HCT116 (cell line): ENCODE measurements at regions not wholly inside any gene's neighbourhood (a gene's known extent, or its start where the extent isn't known, plus 50 kb on each side); places are given as distances from the start of the nearest gene placed in this dataset.

Source experiments
- ATAC-seq: fragments of 200-7000 bp; cut with Tn5 transposase; 2 replicates; pipeline ENCODE4 v1.9.1; 2020; ENCODE audit warnings: mild to moderate bottlenecking, moderate library complexity
- BruUV-seq: library from RNA; stranded (reverse); fragments of 400-500 nt; replicated peaks from 2 replicates; lab custom pipeline; 2021; lab: Mats Ljungman, UMichigan
- CTCF ChIA-PET: fragments of 300-600 bp; sonication (Branson Sonifier 250); formaldehyde crosslinking; loops from one replicate; lab custom pipeline; 2021; ENCODE audit warnings: antibody characterized with exemption; lab: Charles Lee
- POLR2A ChIA-PET: fragments of 300-600, 350-600 bp; sonication (Branson Sonifier 250); formaldehyde crosslinking; loops from one replicate; lab custom pipeline; 2021; ENCODE audit warnings: antibody characterized with exemption; lab: Charles Lee
- RAD21 ChIA-PET, 2 experiments: fragments of 300-600 bp; sonication (Branson Sonifier 250); formaldehyde crosslinking; loops; one replicate each; lab custom pipeline; 2023; ENCODE audit warnings: low total read pairs in 2 of 2; ENCODE audit not compliant: uncharacterized antibody in 2 of 2, unreplicated experiment in 2 of 2, low non-redundant PET in 1 of 2; lab: Charles Lee
- DNase-seq: peaks from one replicate; pipeline ENCODE4 v3.0.0-alpha.2; 2010; ENCODE audit warnings: low read depth, low spot score
- H2AFZ ChIP-seq: fragments of 200-600 bp; shearing (Covaris generic), sonication (generic); 2 replicates; pipeline ENCODE4 v1.6.1; 2017; ENCODE audit warnings: low read depth, mixed run types, mixed read lengths, antibody characterized with exemption, low read length; ENCODE audit not compliant: poor library complexity, severe bottlenecking
- H3K27ac ChIP-seq: 2 replicates; pipeline ENCODE4 v1.5.1; 2012; ENCODE audit warnings: low read depth, low read length
- H3K27me3 ChIP-seq: fragments of 200-600 bp; sonication (generic); 2 replicates; pipeline ENCODE4 v1.6.1; 2016; ENCODE audit warnings: mixed run types, low read length, mixed read lengths; ENCODE audit not compliant: insufficient read depth
- H3K36me3 ChIP-seq, 2 experiments: fragments of 200-500 bp in 1 of 2; fragments of 200-600 bp in 1 of 2; sonication (Bioruptor generic) in 1 of 2; sonication (generic) in 1 of 2; 2 replicates each; pipeline versions ENCODE4 v1.5.1 to v1.6.1; 2014 to 2016; ENCODE audit warnings: low read length in 2 of 2, inconsistent platforms in 1 of 2, mixed read lengths in 1 of 2, mixed run types in 1 of 2; ENCODE audit not compliant: insufficient read depth in 2 of 2, control insufficient read depth in 1 of 2
- H3K4me1 ChIP-seq, 2 experiments: fragments of 200-600 bp in 1 of 2; sonication (generic) in 1 of 2; 2 replicates each; pipeline versions ENCODE4 v1.5.1 to v1.6.1; 2012 to 2017; ENCODE audit warnings: low read length in 2 of 2, inconsistent platforms in 1 of 2, mild to moderate bottlenecking in 1 of 2, mixed read lengths in 1 of 2, mixed run types in 1 of 2, moderate library complexity in 1 of 2; ENCODE audit not compliant: insufficient read depth in 2 of 2, control insufficient read depth in 1 of 2
- H3K4me2 ChIP-seq: fragments of 200-600 bp; sonication (generic); 2 replicates; pipeline ENCODE4 v1.6.1; 2017; ENCODE audit warnings: mixed run types, low read length, mixed read lengths
- H3K4me3 ChIP-seq, 2 experiments: fragments of 200-600 bp in 1 of 2; sonication (generic) in 1 of 2; replicated peaks in 1 of 2; 2 replicates each; pipeline ENCODE4 v1.5.1; 2011 to 2016; ENCODE audit warnings: low read length in 2 of 2, control low read depth in 1 of 2, low read depth in 1 of 2, mild to moderate bottlenecking in 1 of 2, mixed read lengths in 1 of 2, mixed run types in 1 of 2
- H3K79me2 ChIP-seq: fragments of 200-600 bp; sonication (generic); 2 replicates; pipeline ENCODE4 v1.6.1; 2017; ENCODE audit warnings: mild to moderate bottlenecking, mixed run types, low read length, moderate library complexity, mixed read lengths; ENCODE audit not compliant: insufficient read depth
- H3K9ac ChIP-seq: fragments of 200-600 bp; sonication (generic); 2 replicates; pipeline ENCODE4 v1.6.1; 2016; ENCODE audit warnings: low read length, mixed read lengths
- H3K9me2 ChIP-seq: fragments of 200-600 bp; sonication (generic), shearing (Covaris generic); 2 replicates; pipeline ENCODE4 v1.6.1; 2017; ENCODE audit warnings: mixed run types, mild to moderate bottlenecking, moderate library complexity; ENCODE audit not compliant: insufficient read depth
- H3K9me3 ChIP-seq, 2 experiments: fragments of 200-500 bp in 1 of 2; fragments of 200-600 bp in 1 of 2; sonication (Bioruptor generic) in 1 of 2; sonication (generic) in 1 of 2; 2 replicates each; pipeline ENCODE4 v1.6.1; 2014 to 2017; ENCODE audit warnings: low read length in 2 of 2, mixed read lengths in 2 of 2, inconsistent platforms in 1 of 2, low read depth in 1 of 2, mild to moderate bottlenecking in 1 of 2, mixed run types in 1 of 2, moderate library complexity in 1 of 2; ENCODE audit not compliant: control insufficient read depth in 1 of 2, insufficient read depth in 1 of 2
- H4K20me1 ChIP-seq: fragments of 200-600 bp; sonication (generic), shearing (Covaris generic); 2 replicates; pipeline ENCODE4 v1.6.1; 2017; ENCODE audit warnings: mixed run types, mild to moderate bottlenecking, moderate library complexity; ENCODE audit not compliant: insufficient read depth
- CEBPB ChIP-seq: IDR thresholded peaks from 2 replicates; pipeline ENCODE4 v1.6.1; 2012; ENCODE audit warnings: low read depth
- JUND ChIP-seq: IDR thresholded peaks from 2 replicates; pipeline ENCODE4 v1.6.1; 2012
- MAX ChIP-seq: IDR thresholded peaks from 2 replicates; pipeline ENCODE4 v1.6.1; 2012
- TCF7L2 ChIP-seq: IDR thresholded peaks from 2 replicates; pipeline ENCODE4 v1.7.0; 2011; ENCODE audit warnings: borderline replicate concordance, inconsistent platforms; ENCODE audit not compliant: insufficient read depth, insufficient read length; ENCODE audit errors: extremely low read depth
- YY1 ChIP-seq: IDR thresholded peaks from 2 replicates; pipeline ENCODE4 v1.6.1; 2011; ENCODE audit warnings: low read length, low read depth, moderate library complexity, mild to moderate bottlenecking; ENCODE audit not compliant: insufficient replicate concordance; ENCODE audit errors: extremely low read depth
- intact Hi-C: fragments of 100-400 bp; cut with micrococcal nuclease; formaldehyde crosslinking; loops from 2 replicates; pipeline ENCODE4 v1.10.0; 2022

- RAD21 ChIA-PET, result no interaction called here
- DNase-seq, result no peak
- no peak for ATAC-seq
- POLR2A ChIA-PET, result interaction anchor here (0.6 kb wide), 1 partner anchor 15 kb away, joined by 3 read pairs; no protein-coding TSS in a partner anchor
- no TSS peak for BruUV-seq
- no peaks in the 10 kb centered on the region for H3K79me2 ChIP-seq
- H3K27me3 ChIP-seq, result no peaks in the 10 kb centered on the region
- H3K9ac ChIP-seq, result no peak overlapping the region
- H4K20me1 ChIP-seq, result no peaks in the 10 kb centered on the region
- H3K27ac ChIP-seq, result no peak overlapping the region
- no peaks in the 10 kb centered on the region for H3K36me3 ChIP-seq
- no peak overlapping the region for H3K4me3 ChIP-seq
- intact Hi-C loops, result no loop called here
- TF ChIP-seq YY1, result no peak
- no peak overlapping the region for H2AFZ ChIP-seq
- CTCF ChIA-PET, result interaction anchor here (1.5 kb wide), 1 partner anchor 9 kb away, joined by 3 read pairs; no protein-coding TSS in a partner anchor
- no peak overlapping the region for H3K4me2 ChIP-seq
- H3K9me2 ChIP-seq, result no peaks in the 10 kb centered on the region
- H3K4me1 ChIP-seq, result no peaks in the 10 kb centered on the region
- no peaks in the 10 kb centered on the region for H3K9me3 ChIP-seq
These were observed 75.1 kb downstream of the CTSL start for GRCh38 chr9:87801013-87801412.

DNA sequence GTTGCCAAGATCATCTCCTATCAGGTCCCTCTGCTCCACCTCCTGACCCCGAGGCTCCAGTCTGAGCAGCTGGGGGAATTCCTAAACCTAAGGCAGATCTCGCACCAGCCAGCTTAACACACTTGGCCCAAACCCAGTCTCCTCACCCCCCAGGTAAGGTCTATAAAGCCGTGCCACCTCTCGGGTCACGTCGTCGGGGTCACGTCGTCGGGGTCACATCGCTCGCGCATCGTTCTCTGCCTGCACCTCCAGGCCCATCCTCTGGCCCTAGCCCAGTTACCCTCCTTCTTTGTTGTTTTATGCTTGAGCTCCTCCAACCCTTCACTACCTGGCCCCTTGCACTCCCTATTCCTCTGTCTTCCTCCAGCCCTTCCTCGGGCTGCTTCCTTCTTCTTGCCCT, 77.2 kb downstream of the CTSL start:
- no peak for ATAC-seq
- H3K9me2 ChIP-seq, result no peaks in the 10 kb centered on the region
- RAD21 ChIA-PET, result no interaction called here
- TF ChIP-seq JUND, result no peak
- no peak for TF ChIP-seq MAX
- TF ChIP-seq TCF7L2, result no peak
- TF ChIP-seq CEBPB, result no peak
- TF ChIP-seq, all 23 proteins: peak for 0
- CTCF ChIA-PET, result interaction anchor here (0.8 kb wide), 1 partner anchor 119 kb away, joined by 3 read pairs; no protein-coding TSS in a partner anchor
- Histone ChIP-seq H3K4me2 (no peak overlapping the region), H2AFZ (no peak overlapping the region), H3K9me3 (no peaks in the 10 kb centered on the region), H3K27me3 (no peaks in the 10 kb centered on the region), H3K36me3 (no peaks in the 10 kb centered on the region), H3K4me1 (no peaks in the 10 kb centered on the region), H3K9ac (no peak overlapping the region), H3K79me2 (no peaks in the 10 kb centered on the region), H3K27ac (no peak overlapping the region), H4K20me1 (no peaks in the 10 kb centered on the region), H3K4me3 (no peak overlapping the region)
- POLR2A ChIA-PET, result no interaction called here
- DNase-seq, result no peak
- no TSS peak for BruUV-seq
- intact Hi-C loops, result no loop called here
